Naive thymus-derived CD4-positive, alpha-beta T cell (primary cell): ENCODE measurements at regions not wholly inside any gene's neighbourhood (a gene's known extent, or its start where the extent isn't known, plus 50 kb on each side); places are given as distances from the start of the nearest gene placed in this dataset.

Experiments
- ATAC-seq: fragments of 150-1000 bp; cut with Tn5 transposase; 2 replicates; pipeline ENCODE4 v1.10.0; 2021; ENCODE audit warnings: mild to moderate bottlenecking, moderate library complexity
- CTCF ChIA-PET: fragments of 350-600 bp; sonication (Branson Sonifier 250); formaldehyde crosslinking; loops from one replicate; lab custom pipeline; 2021; ENCODE audit warnings: antibody characterized with exemption; lab: Charles Lee
- POLR2A ChIA-PET: fragments of 350-600 bp; sonication (Branson Sonifier 250); formaldehyde crosslinking; loops from one replicate; lab custom pipeline; 2021; ENCODE audit warnings: antibody characterized with exemption, inconsistent platforms; lab: Charles Lee
- DNase-seq, 9 donors: peaks; one replicate each; pipeline versions ENCODE4 v3.0.0 to v3.0.0-alpha.2; 2020 to 2022; ENCODE audit warnings: mixed read lengths in 1 of 9
- H3K27ac ChIP-seq: one replicate; pipeline ENCODE4 v1.7.0; 2013; ENCODE audit warnings: mild to moderate bottlenecking, low read depth, low read length, moderate library complexity
- H3K27me3 ChIP-seq, 2 donors: one replicate each; pipeline ENCODE4 v1.7.0; 2013; ENCODE audit warnings: low read length in 2 of 2, mild to moderate bottlenecking in 2 of 2, moderate library complexity in 2 of 2; ENCODE audit not compliant: control insufficient read depth in 2 of 2, insufficient read depth in 2 of 2
- H3K36me3 ChIP-seq, 3 experiments: 1 replicate in 2 of 3; 2 replicates in 1 of 3; pipeline ENCODE4 v1.7.0; 2013; ENCODE audit warnings: low read length in 3 of 3, mild to moderate bottlenecking in 3 of 3, moderate library complexity in 1 of 3; ENCODE audit not compliant: insufficient read depth in 3 of 3, control insufficient read depth in 2 of 3
- H3K4me1 ChIP-seq, 2 donors: one replicate each; pipeline ENCODE4 v1.7.0; 2013; ENCODE audit warnings: low read length in 2 of 2, mild to moderate bottlenecking in 2 of 2, moderate library complexity in 1 of 2; ENCODE audit not compliant: control insufficient read depth in 2 of 2, insufficient read depth in 2 of 2
- H3K4me3 ChIP-seq: 2 replicates; pipeline ENCODE4 v1.7.0; 2013; ENCODE audit warnings: mild to moderate bottlenecking, low read length
- H3K9me3 ChIP-seq, 3 experiments: 1 replicate in 2 of 3; 2 replicates in 1 of 3; pipeline ENCODE4 v1.7.0; 2013; ENCODE audit warnings: low read length in 3 of 3; ENCODE audit not compliant: control insufficient read depth in 2 of 3
- H3K27ac Mint-ChIP-seq, 9 donors: one replicate each; pipeline ENCODE4 v1.8.0; 2020 to 2022; ENCODE audit warnings: mixed read lengths in 9 of 9, mild to moderate bottlenecking in 8 of 9, moderate library complexity in 5 of 9, inconsistent platforms in 2 of 9
- H3K27me3 Mint-ChIP-seq, 5 donors: one replicate each; pipeline ENCODE4 v1.8.0; 2021 to 2022; ENCODE audit warnings: mixed read lengths in 5 of 5, mild to moderate bottlenecking in 1 of 5
- H3K36me3 Mint-ChIP-seq, 5 donors: one replicate each; pipeline ENCODE4 v1.8.0; 2020 to 2022; ENCODE audit warnings: mixed read lengths in 5 of 5, mild to moderate bottlenecking in 3 of 5, inconsistent platforms in 1 of 5
- H3K4me1 Mint-ChIP-seq, 7 donors: one replicate each; pipeline ENCODE4 v1.8.0; 2020 to 2022; ENCODE audit warnings: mixed read lengths in 7 of 7, mild to moderate bottlenecking in 3 of 7, inconsistent platforms in 1 of 7
- H3K4me3 Mint-ChIP-seq, 10 donors: one replicate each; pipeline ENCODE4 v1.8.0; 2020 to 2022; ENCODE audit warnings: mild to moderate bottlenecking in 10 of 10, mixed read lengths in 10 of 10, moderate library complexity in 6 of 10, inconsistent platforms in 2 of 10
- H3K9me3 Mint-ChIP-seq, 11 donors: one replicate each; pipeline ENCODE4 v1.8.0; 2020 to 2022; ENCODE audit warnings: mixed read lengths in 11 of 11, mild to moderate bottlenecking in 4 of 11, inconsistent platforms in 1 of 11, moderate library complexity in 1 of 11
- intact Hi-C, 2 donors: fragments of 100-400 bp; cut with micrococcal nuclease; formaldehyde crosslinking; loops; one replicate each; pipeline ENCODE4 v1.15.1; 2023

- H3K4me1 ChIP-seq, result no peaks in the 10 kb centered on the region
- H3K9me3 Mint-ChIP-seq, result no peaks in the 10 kb centered on the region
- no peaks in the 10 kb centered on the region for H3K36me3 Mint-ChIP-seq
- peaks cover 0 to 4% (median 2%) of the 10 kb centered on the region in 5 donors for H3K27me3 Mint-ChIP-seq
- no peaks in the 10 kb centered on the region for H3K27me3 ChIP-seq
- no peaks in the 10 kb centered on the region for H3K36me3 ChIP-seq
- H3K4me3 Mint-ChIP-seq, result no peak overlapping the region
- H3K27ac ChIP-seq, result no peak overlapping the region
- DNase-seq (no peak), ATAC-seq (no peak)
- ChIA-PET CTCF (no interaction called here), POLR2A (no interaction called here)
- no peak overlapping the region for H3K27ac Mint-ChIP-seq
- no peaks in the 10 kb centered on the region for H3K9me3 ChIP-seq
- H3K4me3 ChIP-seq, result no peak overlapping the region
- peaks cover 0 to 1% (median 0%) of the 10 kb centered on the region in 7 donors for H3K4me1 Mint-ChIP-seq
- intact Hi-C loops, result no loop called here
These were observed 109.0 kb downstream of the ZNF664 start for GRCh38 chr12:124082012-124082411.

GRCh38 chr12:124082687-124083086 lies 109.7 kb downstream of the ZNF664 start:
- CTCF ChIA-PET, result no interaction called here
- Mint-ChIP-seq H3K4me3 (no peak overlapping the region), H3K36me3 (no peaks in the 10 kb centered on the region), H3K4me1 (peaks cover 0 to 1% (median 0%) of the 10 kb centered on the region in 7 donors), H3K27ac (no peak overlapping the region), H3K9me3 (no peaks in the 10 kb centered on the region), H3K27me3 (peaks cover 0 to 4% (median 2%) of the 10 kb centered on the region in 5 donors)
- Histone ChIP-seq H3K27ac (no peak overlapping the region), H3K4me1 (no peaks in the 10 kb centered on the region), H3K9me3 (no peaks in the 10 kb centered on the region), H3K36me3 (no peaks in the 10 kb centered on the region), H3K27me3 (no peaks in the 10 kb centered on the region), H3K4me3 (no peak overlapping the region)
- intact Hi-C loops, result no loop called here
- ATAC-seq (no peak), DNase-seq (no peak)
- POLR2A ChIA-PET, result no interaction called here

DNA sequence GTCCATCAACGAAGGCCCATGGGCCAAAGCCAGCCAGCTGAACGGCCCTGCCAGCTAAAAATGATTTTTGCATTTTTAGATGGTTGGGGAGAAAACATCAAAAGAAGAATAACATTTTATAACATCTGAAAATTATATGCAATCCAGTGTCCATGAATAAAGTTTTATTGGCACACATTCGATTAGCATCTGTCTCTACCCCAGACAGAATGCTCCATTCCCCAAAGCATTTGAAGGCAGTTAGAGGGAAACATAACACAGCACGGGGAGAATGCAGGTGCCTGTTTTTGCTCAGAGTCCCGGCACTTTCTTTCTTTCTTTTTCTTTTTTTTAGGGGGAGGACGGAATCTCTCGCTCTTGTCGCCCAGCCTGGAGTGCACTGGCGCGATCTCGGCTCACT lies 110.7 kb downstream of the ZNF664 start:
- no peak for ATAC-seq
- H3K36me3 Mint-ChIP-seq, result no peaks in the 10 kb centered on the region
- intact Hi-C loops, result no loop called here
- Histone ChIP-seq H3K27ac (no peak overlapping the region), H3K4me1 (no peaks in the 10 kb centered on the region), H3K9me3 (no peaks in the 10 kb centered on the region), H3K4me3 (no peak overlapping the region), H3K36me3 (no peaks in the 10 kb centered on the region), H3K27me3 (no peaks in the 10 kb centered on the region)
- H3K9me3 Mint-ChIP-seq, result peaks cover 0 to 2% (median 0%) of the 10 kb centered on the region in 11 donors
- DNase-seq, result no peak
- CTCF ChIA-PET, result no interaction called here
- POLR2A ChIA-PET, result no interaction called here
- H3K4me1 Mint-ChIP-seq, result peaks cover 0 to 1% (median 0%) of the 10 kb centered on the region in 7 donors
- H3K27me3 Mint-ChIP-seq, result peaks cover 0 to 4% (median 0%) of the 10 kb centered on the region in 5 donors
- no peak overlapping the region for H3K4me3 Mint-ChIP-seq
- no peak overlapping the region for H3K27ac Mint-ChIP-seq

GRCh38 chr12:124085419-124086296 lies 112.6 kb downstream of the ZNF664 start:
- ATAC-seq (no peak), DNase-seq (no peak)
- intact Hi-C loops, result no loop called here
- Histone ChIP-seq H3K27ac (no peak overlapping the region), H3K4me3 (no peak overlapping the region), H3K4me1 (no peaks in the 10 kb centered on the region), H3K9me3 (no peaks in the 10 kb centered on the region), H3K27me3 (no peaks in the 10 kb centered on the region), H3K36me3 (no peaks in the 10 kb centered on the region)
- Mint-ChIP-seq H3K36me3 (no peaks in the 10 kb centered on the region), H3K4me3 (no peak overlapping the region), H3K27me3 (peaks cover 0 to 4% (median 0%) of the 10 kb centered on the region in 5 donors), H3K27ac (no peak overlapping the region), H3K4me1 (peaks cover 0 to 1% (median 0%) of the 10 kb centered on the region in 7 donors), H3K9me3 (peaks cover 0 to 2% (median 0%) of the 10 kb centered on the region in 11 donors)
- CTCF ChIA-PET, result no interaction called here
- POLR2A ChIA-PET, result no interaction called here

DNA sequence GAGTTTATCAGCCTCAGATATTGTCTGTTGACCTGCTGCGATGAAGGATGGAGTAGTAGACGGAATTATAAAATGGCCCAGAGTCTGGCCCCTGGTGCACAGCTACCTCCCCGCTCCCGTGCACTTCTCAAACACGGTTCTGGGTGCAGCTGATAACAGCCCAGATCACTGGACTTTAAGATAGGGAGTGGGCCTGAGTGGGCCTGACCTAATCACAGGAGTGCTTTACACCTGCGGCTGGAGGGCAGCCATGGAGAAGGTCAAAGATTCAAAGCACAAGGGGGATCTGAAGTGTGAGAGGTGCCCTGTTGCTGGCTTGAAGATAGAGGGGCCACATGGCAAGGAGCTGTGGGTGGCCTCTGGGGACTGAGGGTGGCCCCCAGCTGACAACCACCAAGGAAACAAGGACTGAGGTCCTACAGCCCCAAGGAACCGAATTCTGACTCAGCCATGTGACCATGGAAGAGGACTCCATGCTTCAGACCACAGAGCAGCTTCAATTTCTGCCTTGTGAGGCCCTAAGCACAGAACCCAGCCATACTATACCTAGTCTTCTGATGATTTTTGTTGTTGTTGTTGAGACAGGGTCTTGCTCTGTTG lies 113.4 kb downstream of the ZNF664 start:
- Mint-ChIP-seq H3K4me3 (no peak overlapping the region), H3K36me3 (no peaks in the 10 kb centered on the region), H3K9me3 (peaks cover 0 to 2% (median 0%) of the 10 kb centered on the region in 11 donors), H3K27me3 (peaks cover 0 to 4% (median 0%) of the 10 kb centered on the region in 5 donors), H3K27ac (no peak overlapping the region), H3K4me1 (peaks cover 0 to 1% (median 0%) of the 10 kb centered on the region in 7 donors)
- H3K4me3 ChIP-seq, result no peak overlapping the region
- POLR2A ChIA-PET, result no interaction called here
- H3K36me3 ChIP-seq, result no peaks in the 10 kb centered on the region
- H3K27ac ChIP-seq, result no peak overlapping the region
- no peaks in the 10 kb centered on the region for H3K9me3 ChIP-seq
- no peaks in the 10 kb centered on the region for H3K4me1 ChIP-seq
- intact Hi-C loops, result no loop called here
- DNase-seq (no peak), ATAC-seq (no peak)
- no peaks in the 10 kb centered on the region for H3K27me3 ChIP-seq
- CTCF ChIA-PET, result interaction anchor here (0.6 kb wide), 1 partner anchor 19 kb away, joined by 7 read pairs; no protein-coding TSS in a partner anchor

DNA sequence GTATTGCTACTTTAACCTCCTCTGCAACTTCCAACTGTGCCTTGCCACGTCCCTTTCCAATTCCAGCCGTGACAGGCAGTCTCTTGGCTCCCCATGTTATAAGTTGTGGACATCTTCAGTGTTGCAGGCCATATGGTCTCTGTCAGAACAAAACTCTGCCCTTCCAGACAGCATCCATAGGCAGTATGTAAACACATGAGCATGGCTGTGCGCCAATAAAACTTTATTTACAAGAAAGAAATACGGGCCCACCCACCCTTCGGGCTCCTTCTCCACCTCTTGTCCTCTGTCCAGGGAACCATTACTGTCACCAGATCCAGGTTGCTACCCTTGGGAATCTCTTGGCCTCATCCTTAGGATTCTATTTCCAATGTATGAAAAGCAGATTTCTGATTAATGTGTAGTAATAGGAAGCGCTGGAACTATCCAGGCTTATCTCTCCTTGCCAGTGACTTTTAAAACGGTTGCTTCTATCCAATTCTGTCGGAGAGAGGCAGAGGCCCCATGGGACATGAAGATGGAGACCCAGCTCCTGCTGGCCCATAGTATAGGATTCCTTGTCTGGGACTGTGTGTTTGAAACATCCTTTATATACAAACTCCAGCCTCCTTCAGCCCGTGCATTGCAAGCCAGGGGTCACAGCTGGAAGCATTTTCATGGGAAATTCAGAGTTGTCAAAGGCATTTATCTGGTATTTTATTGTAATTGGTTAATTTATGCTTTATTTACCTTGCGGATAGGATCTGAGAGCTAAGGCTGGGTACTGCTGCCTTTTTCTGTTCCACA lies 114.4 kb downstream of the ZNF664 start:
- no peak for DNase-seq
- intact Hi-C loops, result no loop called here
- H3K9me3 Mint-ChIP-seq, result peaks cover 0 to 2% (median 0%) of the 10 kb centered on the region in 11 donors

More for the DNA sequence above, 114.4 kb downstream of the ZNF664 start:
- POLR2A ChIA-PET, result no interaction called here
- no peak overlapping the region for H3K4me3 ChIP-seq
- H3K36me3 Mint-ChIP-seq, result no peaks in the 10 kb centered on the region
- no peak overlapping the region for H3K27ac ChIP-seq
- no peaks in the 10 kb centered on the region for H3K27me3 ChIP-seq
- CTCF ChIA-PET, result interaction anchor here (0.5 kb wide), 1 partner anchor 182 kb away, joined by 4 read pairs; no protein-coding TSS in a partner anchor
- H3K4me1 ChIP-seq, result no peaks in the 10 kb centered on the region
- peaks cover 0 to 1% (median 0%) of the 10 kb centered on the region in 7 donors for H3K4me1 Mint-ChIP-seq
- H3K4me3 Mint-ChIP-seq, result no peak overlapping the region
- ATAC-seq, result no peak
- H3K36me3 ChIP-seq, result no peaks in the 10 kb centered on the region
- H3K27me3 Mint-ChIP-seq, result peaks cover 0 to 4% (median 0%) of the 10 kb centered on the region in 5 donors
- H3K27ac Mint-ChIP-seq, result no peak overlapping the region
- no peaks in the 10 kb centered on the region for H3K9me3 ChIP-seq
